ENCODE measurements at regions not wholly inside any gene's neighbourhood (a gene's known extent, or its start where the extent isn't known, plus 50 kb on each side); places are given as distances from the start of the nearest gene placed in this dataset.

DNA sequence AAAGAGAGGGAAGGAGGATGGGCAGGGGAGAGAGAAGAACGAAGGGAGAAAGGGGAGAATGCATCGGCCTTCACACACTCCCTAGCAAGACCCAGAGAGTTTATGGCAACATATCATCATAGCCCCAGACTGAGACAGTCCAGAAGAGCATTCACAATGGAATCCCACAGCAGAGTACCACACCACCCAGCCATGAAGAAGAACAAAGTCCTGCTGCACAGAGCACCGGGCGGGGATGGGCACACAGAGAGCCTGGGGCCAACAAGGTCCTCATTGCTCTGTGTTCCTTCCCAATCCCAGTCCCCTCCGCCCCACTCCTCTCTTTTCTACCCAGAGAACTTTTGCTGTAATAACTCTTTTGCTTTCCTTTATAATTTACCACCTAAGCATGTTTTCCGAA is 118.1 kb upstream of the TMPRSS2 start (continued):
- no peak for TF ChIP-seq ZNF609 (CRISPR knock-in tag; IDR thresholded peaks at IDR 0.05; ENCODE audit: borderline replicate concordance)
- no peak for TF ChIP-seq AKNA (CRISPR knock-in tag; IDR thresholded peaks at IDR 0.05; ENCODE audit: borderline replicate concordance)
- TF ChIP-seq ZBTB7A (CRISPR knock-in tag; IDR thresholded peaks at IDR 0.05) = no peak
- TF ChIP-seq PHB2 (IDR thresholded peaks at IDR 0.05; ENCODE audit: partially characterized antibody) = no peak
- no peak for TF ChIP-seq FOXK2 (IDR thresholded peaks at IDR 0.05)
- TF ChIP-seq ZNF484 (CRISPR knock-in tag; IDR thresholded peaks at IDR 0.05; ENCODE audit: borderline replicate concordance, low read depth) = no peak
- no peak for TF ChIP-seq ATM (IDR thresholded peaks at IDR 0.05; ENCODE audit: borderline replicate concordance)
- TF ChIP-seq FLYWCH1 (CRISPR knock-in tag; IDR thresholded peaks at IDR 0.05) = no peak
- no peak for TF ChIP-seq NR1H2 (CRISPR knock-in tag; IDR thresholded peaks at IDR 0.05; ENCODE audit: borderline replicate concordance, low read depth)
- TF ChIP-seq SMAD1 (CRISPR knock-in tag; IDR thresholded peaks at IDR 0.05; ENCODE audit: borderline replicate concordance, low read depth) = no peak
- no peak for TF ChIP-seq IRX3 (CRISPR knock-in tag; IDR thresholded peaks at IDR 0.05; ENCODE audit: borderline replicate concordance, low read depth)
- no peak for TF ChIP-seq MTA3 (CRISPR knock-in tag; IDR thresholded peaks at IDR 0.05)
- TF ChIP-seq NCOA1 (CRISPR knock-in tag; IDR thresholded peaks at IDR 0.05) = no peak
- TF ChIP-seq MYC (CRISPR knock-in tag; IDR thresholded peaks at IDR 0.05; ENCODE audit: borderline replicate concordance) = no peak

All from HepG2 (cell line).